ENCODE measurements at regions not wholly inside any gene's neighbourhood (a gene's known extent, or its start where the extent isn't known, plus 50 kb on each side); places are given as distances from the start of the nearest gene placed in this dataset.

GRCh38 chrX:7220121-7220520 is 72.2 kb upstream of the PUDP start:
- TF ChIP-seq EZH2 (IDR thresholded peaks at IDR 0.05; ENCODE audit: low read length) (no peak), CTCF (optimal IDR thresholded peaks at IDR 0.05 in 1 of 3, IDR thresholded peaks at IDR 0.05 in 1 of 3, conservative IDR thresholded peaks at IDR 0.05 in 1 of 3; ENCODE audit: extremely low read depth in 1 of 3, insufficient read depth in 2 of 3, low read length in 3 of 3) (no peak)
- dilution Hi-C loops (cut with MboI; ENCODE audit: extremely low pct_ligation_motif_present, low sequenced_read_pairs), result no loop called here
- FAIRE-seq (no peak), DNase-seq (ENCODE audit: low read depth, low spot score) (no peak)
- H3K4me1 ChIP-seq (ENCODE audit: control insufficient read depth, extremely low read depth, insufficient read depth, low read length), result no peaks in the 10 kb centered on the region
- no peaks in the 10 kb centered on the region for H4K20me1 ChIP-seq (ENCODE audit: control insufficient read depth, extremely low read depth, insufficient read depth, low read length)
- H3K9me1 ChIP-seq (ENCODE audit: control insufficient read depth, extremely low read depth, insufficient read depth, low read length), result no peaks in the 10 kb centered on the region
- H3K4me2 ChIP-seq (ENCODE audit: control insufficient read depth, extremely low read depth, insufficient read depth, low read depth, low read length), result no peak overlapping the region
- H3K27me3 ChIP-seq (ENCODE audit: control insufficient read depth, extremely low read depth, insufficient read depth, low read length), result no peaks in the 10 kb centered on the region
- H2AFZ ChIP-seq (ENCODE audit: control insufficient read depth, low read length), result no peak overlapping the region
- no peaks in the 10 kb centered on the region for H3K79me2 ChIP-seq (ENCODE audit: control insufficient read depth, insufficient read depth, low read length)
- H3K36me3 ChIP-seq (ENCODE audit: control insufficient read depth in 2 of 2, extremely low read depth in 1 of 2, insufficient read depth in 2 of 2, low read length in 2 of 2), result no peaks in the 10 kb centered on the region
- no peak overlapping the region for H3K4me3 ChIP-seq (ENCODE audit: control insufficient read depth in 2 of 3, extremely low read depth in 1 of 3, insufficient read depth in 2 of 3, low read depth in 1 of 3, low read length in 3 of 3)
- H3K9me3 ChIP-seq (ENCODE audit: control insufficient read depth, low read depth, low read length), result no peaks in the 10 kb centered on the region
- H3K9ac ChIP-seq (ENCODE audit: control insufficient read depth, extremely low read depth, insufficient read depth, low read length), result no peak overlapping the region
- no peak overlapping the region for H3K27ac ChIP-seq (ENCODE audit: control insufficient read depth, insufficient read depth, low read length)

- dilution Hi-C loops (cut with MboI; ENCODE audit: extremely low pct_ligation_motif_present, low sequenced_read_pairs), result no loop called here
- DNase-seq (ENCODE audit: low read depth, low spot score) (no peak), FAIRE-seq (no peak)
- H3K9me1 ChIP-seq (ENCODE audit: control insufficient read depth, extremely low read depth, insufficient read depth, low read length), result no peaks in the 10 kb centered on the region
- H3K4me3 ChIP-seq (ENCODE audit: control insufficient read depth in 2 of 3, extremely low read depth in 1 of 3, insufficient read depth in 2 of 3, low read depth in 1 of 3, low read length in 3 of 3), result no peak overlapping the region
- no peaks in the 10 kb centered on the region for H3K4me1 ChIP-seq (ENCODE audit: control insufficient read depth, extremely low read depth, insufficient read depth, low read length)
- H3K4me2 ChIP-seq (ENCODE audit: control insufficient read depth, extremely low read depth, insufficient read depth, low read depth, low read length), result no peak overlapping the region
- H3K27me3 ChIP-seq (ENCODE audit: control insufficient read depth, extremely low read depth, insufficient read depth, low read length), result no peaks in the 10 kb centered on the region
- no peaks in the 10 kb centered on the region for H3K79me2 ChIP-seq (ENCODE audit: control insufficient read depth, insufficient read depth, low read length)
- H3K36me3 ChIP-seq (ENCODE audit: control insufficient read depth in 2 of 2, extremely low read depth in 1 of 2, insufficient read depth in 2 of 2, low read length in 2 of 2), result no peaks in the 10 kb centered on the region
- H2AFZ ChIP-seq (ENCODE audit: control insufficient read depth, low read length), result no peak overlapping the region
- H4K20me1 ChIP-seq (ENCODE audit: control insufficient read depth, extremely low read depth, insufficient read depth, low read length), result no peaks in the 10 kb centered on the region
- H3K9me3 ChIP-seq (ENCODE audit: control insufficient read depth, low read depth, low read length), result no peaks in the 10 kb centered on the region
- TF ChIP-seq CTCF (optimal IDR thresholded peaks at IDR 0.05 in 1 of 3, IDR thresholded peaks at IDR 0.05 in 1 of 3, conservative IDR thresholded peaks at IDR 0.05 in 1 of 3; ENCODE audit: extremely low read depth in 1 of 3, insufficient read depth in 2 of 3, low read length in 3 of 3), result no peak
- TF ChIP-seq EZH2 (IDR thresholded peaks at IDR 0.05; ENCODE audit: low read length), result no peak
- no peak overlapping the region for H3K27ac ChIP-seq (ENCODE audit: control insufficient read depth, insufficient read depth, low read length)
- H3K9ac ChIP-seq (ENCODE audit: control insufficient read depth, extremely low read depth, insufficient read depth, low read length), result no peak overlapping the region
Measured at GRCh38 chrX:7219153-7219705, 71.3 kb upstream of the PUDP start.

Data from keratinocyte (primary cell).